ENCODE measurements at regions not wholly inside any gene's neighbourhood (a gene's known extent, or its start where the extent isn't known, plus 50 kb on each side); places are given as distances from the start of the nearest gene placed in this dataset.

- intact Hi-C loops (cut with micrococcal nuclease), result loop anchor here (1.0 to 5.0 kb wide), 7 partner anchors 19 to 807 kb away; partner anchors contain the start of genes SLC7A1 and UBL3
Measured at GRCh38 chr13:29935309-29935981, 85.0 kb upstream of the UBL3 start.

- intact Hi-C loops (cut with micrococcal nuclease), result loop anchor here (1.0 to 5.0 kb wide), 7 partner anchors 20 to 808 kb away; partner anchors contain the start of genes SLC7A1 and UBL3
Measured at GRCh38 chr13:29934531-29935308, 84.3 kb upstream of the UBL3 start.

- intact Hi-C loops (cut with micrococcal nuclease), result no loop called here
Measured at GRCh38 chr13:29933401-29933800, 83.0 kb upstream of the UBL3 start.

- intact Hi-C loops (cut with micrococcal nuclease), result no loop called here
Measured at GRCh38 chr13:29931696-29932095, 81.3 kb upstream of the UBL3 start.

GRCh38 chr13:29929062-29929847 lies 78.8 kb upstream of the UBL3 start:
- intact Hi-C loops (cut with micrococcal nuclease), result no loop called here

GRCh38 chr13:29926098-29926476 lies 75.7 kb upstream of the UBL3 start:
- intact Hi-C loops (cut with micrococcal nuclease), result no loop called here

GRCh38 chr13:29925457-29926097 lies 75.2 kb upstream of the UBL3 start:
- intact Hi-C loops (cut with micrococcal nuclease), result no loop called here

- intact Hi-C loops (cut with micrococcal nuclease), result loop anchor here (5.0 kb wide), 1 partner anchor 77 kb away; no protein-coding TSS in a partner anchor
Measured at GRCh38 chr13:29924482-29925350, 74.3 kb upstream of the UBL3 start.

GRCh38 chr13:29923554-29924481 lies 73.4 kb upstream of the UBL3 start:
- intact Hi-C loops (cut with micrococcal nuclease), result loop anchor here (5.0 kb wide), 1 partner anchor 77 kb away; no protein-coding TSS in a partner anchor

- intact Hi-C loops (cut with micrococcal nuclease), result loop anchor here (5.0 kb wide), 1 partner anchor 76 kb away; no protein-coding TSS in a partner anchor
Measured at GRCh38 chr13:29922896-29923295, 72.5 kb upstream of the UBL3 start.

GRCh38 chr13:29922281-29922821 lies 71.9 kb upstream of the UBL3 start:
- intact Hi-C loops (cut with micrococcal nuclease), result loop anchor here (5.0 kb wide), 1 partner anchor 75 kb away; no protein-coding TSS in a partner anchor

- intact Hi-C loops (cut with micrococcal nuclease), result loop anchor here (5.0 kb wide), 1 partner anchor 74 kb away; no protein-coding TSS in a partner anchor
Measured at GRCh38 chr13:29921542-29921941, 71.1 kb upstream of the UBL3 start.

- intact Hi-C loops (cut with micrococcal nuclease), result loop anchor here (5.0 kb wide), 1 partner anchor 73 kb away; no protein-coding TSS in a partner anchor
Measured at GRCh38 chr13:29920025-29920643, 69.7 kb upstream of the UBL3 start.

GRCh38 chr13:29918845-29919244 lies 68.4 kb upstream of the UBL3 start:
- intact Hi-C loops (cut with micrococcal nuclease), result no loop called here

- intact Hi-C loops (cut with micrococcal nuclease), result no loop called here
Measured at GRCh38 chr13:29917650-29918049, 67.2 kb upstream of the UBL3 start.

- intact Hi-C loops (cut with micrococcal nuclease), result no loop called here
Measured at GRCh38 chr13:29914581-29914980, 64.2 kb upstream of the UBL3 start.

GRCh38 chr13:29911781-29912418 lies 61.5 kb upstream of the UBL3 start:
- intact Hi-C loops (cut with micrococcal nuclease), result no loop called here

Measured in T-helper 2 cell treated with Interferon-gamma antibody and Interleukin-4, amounts not matched to agents 100 ng/mL and 5 ng/mL, for 36 hours (primary cell).